T-helper 2 cell (primary cell): ENCODE measurements at regions not wholly inside any gene's neighbourhood (a gene's known extent, or its start where the extent isn't known, plus 50 kb on each side); places are given as distances from the start of the nearest gene placed in this dataset.
A peak's percentile ranks its signal among the peaks of the same experiment; 100 is the strongest.
"Not testable (repeated sequence)": the region's sequence is repeated elsewhere in the genome, so short reads cannot be mapped to it uniquely, and the experiment has no call there.

ENCODE experiments used
- DNase-seq, 5 experiments: peaks; one replicate each; pipeline versions ENCODE4 v3.0.0 to v3.0.0-alpha.2; 2012 to 2022

GRCh38 chrX:16320765-16321355 lies 153.6 kb downstream of the MAGEB17 start:
- DNase-seq = no peak

GRCh38 chrX:16333453-16333852 lies 166.2 kb downstream of the MAGEB17 start:
- no peak for DNase-seq

GRCh38 chrX:16335181-16335580 lies 167.9 kb downstream of the MAGEB17 start:
- DNase-seq = no peak

DNA sequence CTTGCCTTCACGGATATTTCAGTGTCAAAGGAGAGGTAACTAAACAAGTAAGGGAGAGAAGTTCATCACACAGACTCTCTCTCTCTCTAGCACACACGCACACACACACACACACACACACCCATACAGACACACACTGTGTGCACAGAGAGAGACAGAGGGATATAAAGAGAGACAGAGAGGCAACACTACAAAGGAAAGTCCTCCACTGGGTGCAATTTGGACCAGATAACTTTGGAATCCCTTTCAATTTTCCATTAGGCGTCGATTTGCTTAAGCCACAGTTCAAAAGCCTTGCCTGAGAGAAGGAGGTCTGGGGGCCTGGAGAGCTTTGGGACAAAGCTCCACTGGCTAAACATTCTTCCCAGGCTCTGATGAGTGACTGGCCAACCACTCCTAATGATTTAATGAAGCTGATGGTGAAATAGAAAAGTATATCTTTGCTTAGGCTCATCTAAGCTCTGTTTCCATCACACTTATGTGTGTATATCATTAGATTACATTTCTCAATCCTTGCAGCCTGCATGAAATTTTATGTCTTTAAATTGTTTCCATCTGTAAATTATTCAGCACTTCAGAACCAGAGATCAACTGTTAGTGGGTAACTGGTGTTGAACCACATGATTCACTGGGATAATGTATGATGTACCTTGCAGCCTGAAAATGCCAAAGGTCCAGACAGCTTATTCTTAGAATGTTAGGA lies 180.8 kb downstream of the MAGEB17 start:
- DNase-seq = no peak

GRCh38 chrX:16357902-16358301 lies 190.6 kb downstream of the MAGEB17 start:
- DNase-seq = no peak

DNA sequence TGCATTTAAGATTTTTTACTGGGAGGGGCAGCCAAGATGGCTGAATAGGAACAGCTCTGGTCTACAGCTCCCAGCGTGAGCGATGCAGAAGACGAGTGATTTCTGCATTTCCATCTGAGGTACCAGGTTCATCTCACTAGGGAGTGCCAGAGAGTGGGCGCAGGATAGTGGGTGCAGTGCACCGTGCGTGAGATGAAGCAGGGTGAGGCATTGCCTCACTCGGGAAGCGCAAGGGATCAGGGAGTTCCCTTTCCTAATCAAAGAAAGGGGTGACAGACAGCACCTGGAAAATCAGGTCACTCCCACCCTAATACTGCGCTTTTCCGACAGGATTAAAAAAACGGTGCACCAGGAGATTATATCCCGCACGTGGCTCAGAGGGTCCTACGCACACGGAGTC lies 192.8 kb downstream of the MAGEB17 start:
- DNase-seq = not testable (repeated sequence)

DNA sequence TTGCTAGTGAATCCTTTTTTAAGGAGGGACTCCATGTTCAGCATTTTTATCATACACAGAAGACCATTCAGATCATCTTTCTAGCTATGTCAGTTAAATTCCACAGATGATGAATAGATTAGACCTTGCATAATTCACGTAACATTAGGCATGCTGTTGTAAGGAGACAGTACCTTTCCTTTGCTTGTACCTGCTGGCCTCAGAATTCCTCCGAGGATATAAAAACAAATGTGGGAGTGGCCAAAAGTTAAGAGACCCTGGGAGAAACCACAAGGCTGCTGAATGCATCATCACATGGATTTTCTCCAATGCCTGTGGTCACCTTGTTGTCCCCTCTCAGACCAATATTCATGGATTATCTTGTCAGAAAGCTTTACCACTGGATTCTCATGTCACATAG lies 201.4 kb downstream of the MAGEB17 start:
- DNase-seq = no peak

DNA sequence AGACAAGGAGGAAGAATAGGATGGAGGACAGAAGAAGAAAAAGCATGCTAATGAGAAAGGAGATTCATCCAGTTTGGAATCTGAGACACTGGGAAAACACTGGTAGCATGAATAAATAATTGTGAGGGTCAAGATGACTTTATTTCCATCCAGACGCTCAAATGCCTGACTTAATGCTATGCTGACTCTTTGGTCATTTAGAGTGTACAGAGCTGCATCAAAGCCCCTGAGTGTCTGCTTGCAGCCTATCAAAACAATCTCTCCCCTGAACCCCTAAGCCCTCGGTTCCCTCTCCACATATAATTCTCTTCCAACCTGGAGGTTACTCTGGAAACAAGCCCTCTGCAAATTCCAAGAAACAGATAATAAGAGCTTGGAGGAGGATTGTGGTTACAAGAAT lies 208.8 kb downstream of the MAGEB17 start:
- no peak for DNase-seq

DNA sequence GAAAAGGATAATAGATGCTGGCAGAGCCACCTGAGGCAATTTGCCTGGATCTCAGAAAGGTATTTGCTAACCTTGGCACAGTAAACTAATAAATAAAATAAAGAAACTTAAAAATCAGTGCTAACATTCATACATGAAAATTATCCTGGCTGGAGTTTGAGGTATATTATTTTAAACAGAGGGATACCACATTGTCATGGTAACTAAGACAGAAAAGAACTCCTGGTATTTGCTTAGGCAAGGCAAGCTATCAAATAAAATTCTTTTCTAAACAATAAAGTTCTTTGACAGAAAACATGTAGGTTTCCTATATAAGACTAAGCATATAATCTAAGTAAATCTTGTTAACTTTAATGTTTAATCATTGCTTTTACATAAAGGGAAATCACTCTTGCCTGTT lies 218.8 kb downstream of the MAGEB17 start:
- DNase-seq = no peak

DNA sequence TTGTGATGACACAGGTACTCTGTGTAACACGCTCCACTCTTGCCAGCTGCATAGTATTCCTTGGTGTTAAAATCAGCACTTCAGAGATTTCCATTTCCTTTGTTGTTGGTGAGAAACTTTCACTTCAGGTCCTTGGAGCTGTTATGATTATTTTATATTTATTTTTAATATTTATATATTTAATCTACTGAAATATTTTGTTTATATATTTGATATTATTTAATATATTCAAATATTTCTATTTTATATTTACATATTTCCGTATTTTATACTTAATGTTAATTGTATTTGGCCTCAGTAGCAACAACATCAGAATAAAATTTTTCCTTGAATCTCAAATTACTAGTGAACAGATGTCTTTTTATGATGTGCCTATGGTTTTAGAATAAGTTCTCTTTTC lies 225.3 kb downstream of the MAGEB17 start:
- no peak for DNase-seq

DNA sequence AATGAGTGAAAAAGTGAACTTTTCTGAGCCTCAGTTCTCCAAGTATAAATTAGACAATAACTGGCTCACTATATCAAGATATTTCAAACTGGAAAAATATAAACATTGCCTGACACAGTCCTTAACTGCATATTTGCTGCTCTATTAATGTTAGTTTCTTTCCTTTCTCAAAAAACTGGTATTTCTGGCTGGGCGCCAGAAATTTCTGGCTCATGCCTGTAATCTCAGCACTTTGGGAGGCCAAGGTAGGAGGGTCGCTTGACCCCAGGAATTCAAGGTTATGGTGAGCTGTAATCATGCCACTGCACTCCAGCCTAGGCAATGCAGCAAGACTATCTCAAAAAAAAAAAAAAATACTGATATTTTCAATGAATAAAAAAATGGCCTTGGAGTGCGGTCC lies 227.0 kb downstream of the MAGEB17 start:
- DNase-seq = no peak

DNA sequence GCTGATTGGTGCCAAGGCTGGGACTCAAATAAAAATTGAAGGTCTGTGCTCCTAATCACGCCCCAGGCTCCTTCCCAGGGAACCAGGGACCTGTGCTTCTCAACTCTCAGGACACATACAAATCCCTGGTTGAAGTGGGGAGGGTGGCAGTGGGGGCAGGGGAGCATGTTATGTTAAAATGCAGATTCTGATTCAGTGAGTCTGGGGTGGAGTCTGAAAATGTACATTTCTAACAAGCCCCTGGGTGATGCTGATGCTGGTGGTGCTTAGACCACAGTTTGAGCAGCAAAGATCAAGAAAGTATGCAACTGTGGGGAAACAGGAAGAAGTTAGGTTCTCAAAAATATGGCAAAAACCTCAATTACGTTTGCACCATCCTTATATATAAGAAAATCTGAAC lies 236.5 kb downstream of the MAGEB17 start:
- DNase-seq = no peak

GRCh38 chrX:16416588-16416987 lies 233.4 kb upstream of the S100G start:
- DNase-seq = peak in 1 of 5 experiments; percentile 0

GRCh38 chrX:16418650-16419049 lies 231.3 kb upstream of the S100G start:
- no peak for DNase-seq

- no peak for DNase-seq
These were observed 222.3 kb upstream of the S100G start for GRCh38 chrX:16427668-16428067.

DNA sequence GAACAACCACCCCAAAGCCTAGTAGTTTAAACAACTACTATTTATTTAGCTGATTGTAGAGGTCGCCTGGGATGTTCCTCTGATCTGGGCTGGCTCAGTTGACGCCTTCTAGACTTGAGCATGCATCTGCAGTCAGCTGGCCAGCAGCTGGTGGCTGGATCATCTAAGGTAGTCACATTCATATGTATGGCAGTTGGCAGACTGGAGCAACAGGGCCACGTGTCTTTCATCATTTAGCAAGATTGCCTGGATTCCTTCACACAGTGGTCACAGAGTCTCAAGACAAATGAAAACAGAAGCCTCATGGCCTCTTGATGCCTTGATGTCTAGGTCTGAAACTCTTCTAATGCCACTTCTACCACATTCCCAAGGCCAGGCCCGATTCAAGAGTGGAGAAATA lies 220.6 kb upstream of the S100G start:
- DNase-seq = no peak

DNA sequence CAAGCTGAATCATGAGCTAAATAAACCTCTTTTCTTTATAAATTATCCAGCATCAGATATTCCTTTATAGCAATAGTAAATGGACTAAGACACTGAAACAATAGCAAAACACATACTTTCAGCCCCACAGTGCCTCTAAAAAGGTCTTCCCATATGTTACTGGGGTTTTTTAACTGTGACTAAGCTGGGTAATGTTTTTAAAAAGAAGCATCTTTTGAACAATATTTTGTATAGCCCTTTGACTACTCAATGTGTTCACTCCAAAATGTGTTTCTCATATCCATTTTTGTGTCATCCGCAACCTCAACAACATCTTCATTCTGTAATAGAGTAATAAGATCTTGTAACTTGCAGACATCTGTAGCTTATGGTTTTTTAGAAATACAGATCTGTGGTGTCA lies 218.7 kb upstream of the S100G start:
- no peak for DNase-seq

GRCh38 chrX:16433021-16433420 lies 216.9 kb upstream of the S100G start:
- DNase-seq = peak in 1 of 5 experiments; percentile 52

DNA sequence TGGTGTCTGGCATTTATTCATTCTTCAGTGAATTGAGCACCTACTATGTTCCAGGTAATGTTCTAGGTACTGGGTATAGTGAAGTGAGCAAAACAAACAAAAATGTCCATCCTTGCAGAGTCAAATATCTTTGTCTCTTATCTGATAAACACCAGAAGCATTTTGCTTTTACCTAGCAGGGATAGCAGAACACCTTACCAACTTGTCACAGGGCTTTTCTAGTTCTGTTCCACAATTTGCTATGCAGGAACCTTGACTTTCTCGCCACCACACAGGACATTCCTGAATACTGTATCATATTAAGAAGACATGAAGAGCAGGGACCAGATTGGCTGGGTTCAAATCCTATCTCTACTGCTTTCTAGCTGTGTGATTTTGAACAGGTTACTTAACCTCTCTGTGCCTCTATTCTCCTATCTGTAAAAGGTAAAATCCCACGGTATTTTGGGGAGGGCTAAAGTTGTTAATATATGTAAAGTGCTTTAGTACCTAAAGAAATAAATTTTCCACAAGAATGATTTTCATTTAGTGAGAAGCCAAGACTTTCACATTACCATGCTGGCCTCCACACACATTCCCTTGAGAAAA lies 214.5 kb upstream of the S100G start:
- no peak for DNase-seq

DNA sequence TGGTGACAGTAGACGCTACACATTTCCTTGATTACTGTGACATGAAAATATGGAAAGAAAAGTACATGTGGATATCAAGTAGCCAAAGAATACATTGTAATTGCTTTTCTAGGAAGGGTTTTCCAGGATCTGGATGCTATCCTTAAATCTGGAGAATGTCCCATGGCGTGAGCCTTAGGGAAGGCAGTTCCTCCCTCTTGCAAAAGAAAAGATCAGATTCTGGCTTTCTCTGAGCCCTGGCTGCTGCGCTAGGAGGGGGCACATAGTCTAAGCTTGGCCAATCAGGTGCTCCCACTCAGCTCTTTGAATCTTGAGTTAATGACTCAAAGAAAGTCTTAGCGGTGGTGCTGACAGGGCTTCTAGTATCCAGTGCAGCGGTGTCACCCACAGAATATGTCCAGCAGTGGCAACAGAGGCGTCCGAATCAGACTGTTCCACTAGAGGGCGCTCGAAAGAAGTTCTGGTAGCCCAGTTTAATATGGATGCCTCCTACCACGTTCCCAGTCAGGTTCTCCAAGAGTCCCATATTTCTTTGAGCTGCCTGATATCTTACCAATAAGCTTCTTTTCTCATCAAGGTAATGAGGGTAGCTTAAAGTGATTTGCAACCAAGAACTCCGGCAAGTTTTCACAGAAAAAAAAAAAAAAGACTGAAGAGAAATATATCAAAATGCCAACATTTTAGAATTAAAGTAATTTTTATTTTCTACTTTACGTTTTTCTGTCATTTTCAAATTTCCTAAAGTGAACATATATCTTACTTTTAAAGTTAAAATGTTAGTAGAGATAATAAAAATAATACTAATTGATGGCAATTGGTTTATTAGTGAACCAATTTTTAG lies 213.4 kb upstream of the S100G start:
- DNase-seq = peak in 3 of 5 experiments; percentile 26 to 50 (median 35)

DNA sequence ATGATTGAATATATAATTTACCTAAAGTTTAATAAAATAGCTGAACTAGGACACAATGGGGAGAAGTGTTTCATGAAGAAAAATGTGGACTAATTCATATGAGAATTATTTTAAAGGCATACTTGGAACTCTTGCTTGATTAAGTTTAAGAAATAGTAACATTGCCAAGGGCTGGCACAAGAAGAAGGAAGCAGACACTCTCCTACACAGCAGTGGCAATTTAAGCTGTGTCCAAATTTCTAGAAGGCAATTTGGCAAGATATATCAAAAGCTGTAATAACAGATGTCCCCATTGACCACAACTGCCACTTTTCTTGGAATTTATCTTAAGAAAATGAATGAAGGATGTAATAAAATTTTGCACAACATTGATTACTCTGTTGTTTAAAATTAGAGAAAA lies 209.5 kb upstream of the S100G start:
- DNase-seq = no peak

- DNase-seq = no peak
These were observed 205.6 kb upstream of the S100G start for GRCh38 chrX:16444353-16444752.

DNA sequence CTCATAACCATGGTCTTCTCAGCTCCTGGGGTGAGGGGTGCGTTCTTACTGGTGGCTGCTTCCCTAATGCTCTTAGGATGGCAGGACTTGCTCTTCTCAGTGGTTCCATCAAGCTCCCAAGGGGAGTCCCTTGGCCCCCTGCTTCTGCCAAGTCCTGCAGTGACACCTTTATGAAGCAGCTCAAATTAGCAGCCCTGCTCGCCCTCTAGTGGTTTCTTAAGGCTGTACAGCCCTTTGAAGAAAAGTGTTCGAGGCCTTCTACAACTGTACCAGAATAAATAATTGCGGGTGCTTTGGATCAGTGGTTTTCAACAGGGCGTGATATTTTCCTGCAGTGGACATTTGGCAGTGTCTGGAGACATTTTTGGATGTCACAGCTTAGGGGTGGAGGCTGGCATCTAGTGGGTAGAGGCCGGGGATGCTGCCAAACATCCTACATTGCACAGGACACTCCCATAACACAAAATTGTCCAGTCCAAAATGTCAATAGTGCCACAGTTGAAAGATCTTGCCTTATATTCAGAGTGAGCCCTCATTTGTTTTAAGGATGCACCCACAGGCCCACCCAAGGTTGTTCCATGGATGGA lies 204.7 kb upstream of the S100G start:
- DNase-seq = peak in 3 of 5 experiments; percentile 1 to 42 (median 9)
